HG02642 (cell line): ENCODE measurements at regions not wholly inside any gene's neighbourhood (a gene's known extent, or its start where the extent isn't known, plus 50 kb on each side); places are given as distances from the start of the nearest gene placed in this dataset.

Experiments
- ATAC-seq: cut with Tn5 transposase; IDR thresholded peaks from one replicate; pipeline ENCODE4 v1.9.1; 2021; ENCODE audit warnings: mild to moderate bottlenecking; ENCODE audit not compliant: unreplicated experiment, poor library complexity

DNA sequence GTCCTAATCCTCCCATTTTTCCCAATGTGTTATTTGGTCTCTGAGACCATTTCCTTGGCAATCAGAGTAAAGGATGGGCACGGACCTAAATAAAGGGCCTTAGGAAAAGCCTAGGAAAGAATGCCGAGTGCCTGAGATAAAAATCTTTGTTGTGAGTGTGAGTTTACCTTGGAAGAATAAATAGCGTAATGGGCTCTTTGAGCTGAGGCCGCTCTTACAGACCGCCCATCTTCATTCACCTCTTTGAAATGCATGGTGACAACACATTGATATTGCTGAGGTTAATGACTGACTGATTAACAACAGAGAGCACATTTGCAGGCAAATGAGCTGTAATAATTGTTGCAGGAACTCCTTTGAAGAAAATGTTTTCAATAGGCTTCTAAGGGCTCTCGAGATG is 1967.1 kb upstream of the WWC1 start:
- no peak for ATAC-seq

DNA sequence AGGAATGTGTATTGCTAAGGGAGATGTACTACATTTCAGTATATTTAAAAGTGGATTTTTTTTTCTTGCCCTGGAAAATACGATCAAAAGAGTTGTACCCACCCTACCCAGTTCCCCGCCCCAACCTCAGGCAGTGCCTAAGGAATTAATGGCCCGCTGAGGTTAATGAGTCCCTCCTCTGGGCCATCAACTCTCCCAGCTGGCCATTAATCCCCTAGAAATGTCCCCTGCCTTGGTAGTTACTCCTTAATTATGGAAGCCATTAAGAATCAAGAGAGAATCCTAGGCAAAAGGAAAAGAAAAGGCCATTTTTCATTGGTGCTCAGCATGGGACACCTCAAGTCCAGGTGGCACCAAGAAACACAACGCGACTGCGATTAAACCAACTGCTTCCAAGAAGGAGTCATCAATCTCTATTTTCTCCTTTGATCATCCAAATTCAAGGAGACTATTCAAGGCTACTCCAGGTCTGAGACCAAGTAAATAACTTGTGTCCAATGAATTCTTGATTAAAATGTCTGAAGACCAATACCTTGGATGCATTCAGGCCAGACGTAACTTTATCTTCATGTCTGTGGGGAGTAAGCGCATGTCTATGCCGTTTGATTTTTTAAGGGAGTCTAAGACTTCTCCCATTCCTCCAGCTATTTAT is 1962.2 kb upstream of the WWC1 start:
- ATAC-seq, result no peak

DNA sequence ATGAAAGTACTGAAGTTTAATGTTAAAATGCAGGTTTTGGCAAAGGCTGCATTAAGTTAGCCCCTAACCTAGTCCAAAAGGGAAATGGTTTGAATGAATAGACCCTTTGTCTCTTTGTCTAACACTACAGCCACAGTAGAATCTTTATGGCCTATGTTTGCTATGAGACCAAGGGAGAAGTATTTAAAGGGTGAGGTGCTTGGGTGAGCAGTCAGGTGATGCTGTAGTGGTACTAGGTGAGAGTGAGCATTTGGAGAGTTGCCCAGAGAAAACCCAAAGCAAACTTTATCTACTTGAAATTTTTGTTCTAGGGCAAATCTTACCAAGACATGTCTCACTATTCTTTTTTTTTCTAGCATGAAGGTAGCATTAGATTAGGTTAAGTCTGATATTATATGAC is 1961.4 kb upstream of the WWC1 start:
- no peak for ATAC-seq

DNA sequence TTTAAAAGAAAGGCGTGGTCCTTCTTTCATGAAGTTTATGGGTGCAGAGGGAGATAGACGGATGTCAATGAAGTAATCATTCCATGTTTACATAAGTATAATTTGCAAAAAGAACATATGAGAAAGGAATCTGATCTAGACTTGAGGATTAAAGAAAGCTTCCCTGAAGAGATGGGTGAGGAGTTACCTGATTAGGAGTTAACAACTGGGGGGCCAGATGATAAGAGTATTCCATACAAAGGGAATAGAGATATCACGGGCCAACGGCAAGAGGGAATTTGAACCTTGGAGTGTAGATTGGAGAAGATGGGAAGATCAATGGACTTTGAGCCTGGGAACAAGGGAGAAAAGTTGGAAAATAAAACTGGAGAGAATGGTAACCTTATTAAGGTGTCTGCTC is 1959.9 kb upstream of the WWC1 start:
- ATAC-seq, result no peak

DNA sequence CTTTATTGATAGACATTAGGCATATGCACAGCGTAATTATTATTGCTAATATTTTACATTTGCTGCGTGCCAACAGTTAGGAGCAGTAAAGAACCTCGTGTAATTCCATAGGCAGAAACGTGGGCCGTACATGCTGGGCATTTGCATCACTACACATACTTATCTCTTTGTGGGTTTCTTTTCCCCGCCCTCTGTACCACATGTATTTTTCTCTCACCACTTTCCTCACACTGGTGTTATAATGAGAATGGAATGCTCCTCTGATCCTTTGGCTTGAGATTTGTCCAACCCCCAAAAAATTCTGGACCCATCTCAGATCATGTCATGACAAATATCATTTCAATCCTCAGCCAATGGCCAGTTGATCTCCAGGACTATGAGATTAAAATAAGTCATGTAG is 1952.6 kb upstream of the WWC1 start:
- no peak for ATAC-seq

DNA sequence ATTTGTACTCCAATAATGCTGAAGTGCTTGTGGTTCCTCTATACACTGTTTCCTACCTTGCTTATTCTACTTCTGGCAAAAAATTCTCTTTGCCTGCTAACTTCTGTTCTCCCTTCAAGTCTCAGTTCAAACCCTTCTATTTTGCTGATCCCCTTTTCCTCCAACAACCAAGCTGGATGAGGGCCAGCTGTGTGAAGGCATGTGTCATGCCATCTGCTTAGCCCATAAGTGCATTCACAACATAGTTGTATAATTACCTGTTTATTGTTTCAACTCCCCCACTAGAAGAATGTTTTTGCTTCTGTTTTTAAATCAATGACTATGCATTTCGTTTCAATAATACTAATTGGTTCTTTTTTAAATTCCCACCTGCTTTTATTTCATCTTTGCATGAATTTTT is 1951.4 kb upstream of the WWC1 start:
- no peak for ATAC-seq

DNA sequence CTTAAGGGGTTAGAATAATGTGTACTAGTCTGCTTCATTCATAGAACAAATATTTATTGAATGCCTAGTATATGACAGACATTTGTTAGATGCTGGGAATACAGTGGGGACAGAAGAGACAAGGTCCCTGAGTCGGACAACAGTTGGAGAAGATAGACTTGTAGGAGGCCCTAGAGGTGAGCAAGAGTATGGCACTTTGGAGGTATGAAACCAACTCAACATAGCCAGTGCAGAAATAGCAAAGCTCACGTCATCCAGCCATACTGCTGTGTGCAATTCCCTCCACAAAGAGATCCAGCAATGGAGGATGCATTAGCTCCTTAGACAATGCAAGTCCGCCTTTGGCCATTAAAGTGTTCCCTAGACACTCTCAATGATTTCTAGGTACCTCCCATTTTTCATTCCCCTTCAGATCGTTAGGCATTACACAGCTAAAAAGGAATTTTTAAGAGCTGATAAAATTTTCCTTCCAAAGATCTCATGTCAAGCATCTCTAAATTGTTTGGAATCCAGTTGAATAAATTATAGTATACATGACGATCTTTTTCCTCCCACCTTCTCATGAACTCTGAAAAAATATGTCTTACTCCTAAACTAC is 1949.6 kb upstream of the WWC1 start:
- ATAC-seq, result no peak

DNA sequence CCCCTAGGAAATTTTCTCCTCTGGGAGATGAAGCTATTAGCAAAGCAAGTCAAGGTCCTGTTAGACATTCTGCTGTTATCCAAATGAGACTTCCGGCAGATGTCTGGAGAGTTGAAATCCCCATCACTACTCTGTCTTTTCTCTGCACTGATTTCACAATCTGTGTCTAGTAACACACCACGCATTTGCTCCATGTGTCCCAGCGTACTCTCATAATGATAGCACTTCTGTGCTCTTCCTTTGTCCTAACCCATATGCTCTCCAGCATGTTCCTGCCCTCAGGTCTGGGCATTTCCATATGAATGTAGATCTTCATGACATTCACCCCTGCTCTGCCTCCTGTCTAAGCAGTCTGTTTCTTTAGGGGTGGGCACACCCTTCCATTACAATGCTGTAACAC is 1949.0 kb upstream of the WWC1 start:
- no peak for ATAC-seq

DNA sequence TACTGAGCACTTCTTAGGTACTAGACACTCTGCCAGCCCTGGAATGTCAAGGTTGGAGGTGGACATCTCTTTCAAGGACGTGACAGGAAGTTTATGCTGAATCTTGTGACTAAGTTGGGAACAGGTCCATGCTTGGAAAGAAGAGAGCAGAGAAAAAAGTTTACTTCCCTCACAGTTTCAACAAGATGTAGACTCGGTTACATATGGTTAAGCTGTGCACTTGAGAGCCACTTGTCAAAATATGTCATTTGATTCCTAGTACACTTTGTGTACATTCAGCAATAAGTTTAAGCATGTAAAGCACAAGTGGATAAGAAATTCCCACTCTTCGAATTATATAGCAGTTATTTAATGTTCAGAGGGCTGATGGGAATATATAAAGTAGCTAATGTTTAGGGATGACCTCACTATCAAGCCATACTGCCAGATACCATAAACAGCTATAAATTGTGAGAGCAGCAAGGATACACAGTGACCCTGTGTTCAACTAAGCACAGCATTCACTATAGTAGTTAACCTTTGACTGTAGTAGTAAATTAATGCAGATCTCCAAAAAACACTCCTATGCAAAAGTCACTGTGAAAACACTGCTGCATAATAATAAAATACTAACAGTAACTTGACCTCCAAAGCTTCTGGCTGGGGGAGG is 1944.6 kb upstream of the WWC1 start:
- ATAC-seq, result no peak

DNA sequence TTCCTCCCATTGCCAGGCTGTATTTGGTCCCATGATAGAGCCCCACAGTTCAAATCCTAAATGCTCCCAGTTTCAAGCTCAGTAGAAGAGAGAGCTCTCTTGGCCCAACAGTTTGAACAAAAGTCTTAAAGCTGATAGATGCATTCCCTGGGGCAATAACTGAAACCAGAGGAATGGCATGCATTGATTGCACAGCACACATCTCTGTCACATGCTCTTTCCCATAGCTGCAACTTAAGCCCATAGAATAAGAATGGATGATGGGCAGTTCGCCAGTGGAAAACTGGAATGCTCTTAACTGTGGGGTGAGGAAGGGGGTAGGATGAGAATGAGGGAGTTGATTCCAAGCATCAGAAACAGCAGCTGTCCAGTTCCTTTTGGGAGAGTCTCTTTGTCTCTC is 1942.4 kb upstream of the WWC1 start:
- no peak for ATAC-seq

DNA sequence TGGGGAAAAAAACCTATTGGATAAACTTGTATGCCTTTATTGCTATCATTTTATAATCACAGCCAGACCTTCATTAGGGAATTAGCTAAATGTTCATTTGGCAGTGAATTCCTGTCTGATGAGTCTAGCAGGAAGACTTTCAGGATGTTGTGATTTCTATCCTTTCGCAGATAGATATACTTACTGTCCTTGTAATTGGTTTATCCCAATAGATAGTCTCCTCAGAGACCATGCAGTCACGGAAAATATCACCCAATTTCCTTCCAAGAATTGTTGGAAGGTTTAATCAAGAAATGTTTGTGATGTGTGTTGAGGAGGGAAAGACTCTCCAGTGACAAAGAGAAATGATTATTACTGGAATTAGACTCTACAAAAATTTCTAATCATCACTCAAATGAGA is 1937.9 kb upstream of the WWC1 start:
- no peak for ATAC-seq

DNA sequence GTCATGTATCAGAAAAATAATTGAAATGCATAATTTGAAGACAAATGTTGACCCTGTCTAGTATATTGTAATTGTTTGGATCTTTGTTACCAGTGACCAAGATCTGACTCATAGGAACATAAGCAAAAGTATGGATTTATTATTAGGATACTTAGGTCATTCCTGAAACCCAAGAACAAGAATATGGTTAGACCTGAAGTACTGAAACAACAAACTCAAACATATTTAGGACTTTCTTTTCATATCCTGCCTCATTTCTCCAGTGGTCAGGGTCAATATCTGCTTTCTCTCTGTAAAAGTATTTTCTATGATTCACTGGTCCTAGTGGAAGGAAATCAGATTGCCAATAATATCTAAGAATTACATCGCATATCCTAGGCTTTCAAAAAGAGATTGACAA is 1937.1 kb upstream of the WWC1 start:
- no peak for ATAC-seq

DNA sequence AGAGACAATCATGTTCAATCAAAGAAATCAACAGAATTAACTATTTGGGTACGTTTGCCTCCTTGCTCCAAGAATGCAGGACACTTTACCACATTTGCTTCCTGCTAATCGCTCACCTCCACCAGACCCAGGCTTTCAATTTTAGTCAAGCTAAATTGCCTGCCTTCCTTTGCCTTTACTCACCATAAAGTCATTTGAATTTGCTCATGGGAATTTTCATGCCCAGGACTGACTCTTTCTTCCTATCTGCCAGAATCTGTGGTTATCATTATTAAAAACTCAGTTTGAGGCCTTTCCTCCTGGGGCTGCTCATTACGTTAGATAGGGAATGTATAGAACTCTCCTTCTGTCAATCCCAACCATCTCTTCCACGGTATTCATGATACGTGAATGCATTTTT is 1935.3 kb upstream of the WWC1 start:
- no peak for ATAC-seq

DNA sequence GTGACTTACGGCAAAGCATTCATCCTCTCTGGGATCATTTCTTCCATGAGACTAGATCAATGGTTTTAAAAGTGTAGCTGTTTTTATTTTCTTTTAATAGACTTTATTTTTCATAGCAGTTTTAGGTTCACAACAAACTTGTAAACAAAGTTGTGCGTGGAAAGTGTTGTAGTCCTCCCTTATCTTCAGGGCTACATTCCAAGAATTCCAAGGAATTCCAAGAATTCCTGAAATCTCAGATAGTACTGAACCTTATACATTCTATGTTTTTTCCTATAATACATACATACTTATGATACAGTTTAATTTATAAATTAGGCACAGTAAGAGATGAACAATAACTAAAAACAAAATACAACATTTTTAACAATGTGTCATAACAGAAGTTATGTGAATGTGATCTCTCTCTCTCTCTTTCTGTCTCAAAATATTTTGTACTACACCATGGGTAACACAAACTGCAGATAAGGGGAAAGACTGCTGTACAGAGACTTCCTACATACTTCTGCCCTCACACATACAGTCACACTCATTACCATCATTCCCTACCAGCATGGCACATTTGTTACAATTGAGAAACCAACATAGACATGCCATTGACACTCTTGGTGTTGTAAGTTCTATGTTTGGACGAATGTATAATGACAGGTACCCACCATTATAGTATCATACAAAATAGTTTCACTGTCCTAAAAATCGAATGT is 1933.2 kb upstream of the WWC1 start:
- ATAC-seq, result no peak

DNA sequence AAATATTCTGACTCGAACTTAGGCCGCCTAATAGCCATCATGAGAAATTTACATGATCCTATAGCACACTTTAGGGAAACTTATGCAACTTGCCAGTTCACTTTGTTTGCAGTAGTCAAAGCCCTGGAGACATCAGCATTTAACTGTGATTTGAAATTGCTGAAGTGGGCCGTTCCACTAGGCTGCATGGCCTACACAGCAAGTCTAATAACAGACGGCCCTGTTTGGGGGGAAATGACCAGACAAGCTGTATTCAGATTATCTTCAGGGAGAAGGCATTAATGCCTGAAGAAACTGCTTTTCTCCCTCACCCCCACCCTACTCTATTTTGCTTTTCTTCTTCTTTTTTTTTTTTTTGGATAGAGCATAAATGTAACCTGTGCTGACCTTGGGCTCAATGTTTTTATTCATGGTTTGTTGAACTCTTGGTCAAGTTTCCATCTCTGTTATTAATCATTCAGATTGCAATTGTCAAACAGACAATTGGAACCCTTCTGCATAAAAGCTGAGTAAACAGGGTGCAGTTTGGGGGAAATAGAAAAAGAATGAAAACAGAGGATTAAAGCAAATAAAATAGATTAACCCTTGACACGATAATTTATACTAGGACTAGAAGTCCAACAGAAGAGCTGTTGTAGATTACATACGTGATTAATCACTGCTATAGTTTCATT is 1928.2 kb upstream of the WWC1 start:
- ATAC-seq, result no peak

DNA sequence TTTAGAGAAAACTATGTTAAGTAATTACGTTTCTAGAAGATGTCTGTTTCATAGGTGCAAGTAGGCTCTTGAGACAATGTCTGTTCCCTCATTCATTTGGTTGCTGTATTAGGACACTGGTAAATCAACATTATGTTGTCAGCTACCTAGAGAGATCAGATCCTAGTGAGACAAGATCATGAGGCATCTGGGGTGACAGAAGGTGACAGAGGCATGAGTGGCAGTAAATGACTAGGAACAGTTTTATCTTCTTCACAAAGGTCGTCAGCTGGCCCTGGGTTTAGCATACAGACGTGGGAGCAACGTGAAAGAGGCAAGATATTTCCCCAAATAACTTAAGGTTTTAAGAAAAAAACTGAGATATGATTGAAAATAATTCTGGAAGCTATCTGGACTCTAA is 1926.3 kb upstream of the WWC1 start:
- ATAC-seq, result no peak

DNA sequence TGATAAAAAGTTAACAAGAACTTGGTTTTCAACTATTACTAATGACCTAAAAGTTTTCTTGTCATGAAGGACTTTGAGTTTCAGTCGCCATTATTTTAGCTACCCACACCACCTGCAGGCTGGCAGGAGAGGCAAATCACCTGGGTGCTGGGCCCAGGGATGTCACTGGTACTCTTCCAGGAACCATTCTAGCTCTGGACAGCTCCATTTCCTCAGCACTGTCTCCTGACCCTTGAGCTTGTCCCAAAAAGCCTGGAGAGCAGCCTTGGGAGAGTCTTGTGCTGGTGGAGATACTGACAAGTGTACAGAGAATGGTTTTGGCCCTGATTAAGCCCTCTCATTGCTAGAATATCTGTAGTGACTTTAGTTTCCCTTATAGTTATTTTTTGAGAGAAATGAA is 1924.1 kb upstream of the WWC1 start:
- ATAC-seq, result no peak

DNA sequence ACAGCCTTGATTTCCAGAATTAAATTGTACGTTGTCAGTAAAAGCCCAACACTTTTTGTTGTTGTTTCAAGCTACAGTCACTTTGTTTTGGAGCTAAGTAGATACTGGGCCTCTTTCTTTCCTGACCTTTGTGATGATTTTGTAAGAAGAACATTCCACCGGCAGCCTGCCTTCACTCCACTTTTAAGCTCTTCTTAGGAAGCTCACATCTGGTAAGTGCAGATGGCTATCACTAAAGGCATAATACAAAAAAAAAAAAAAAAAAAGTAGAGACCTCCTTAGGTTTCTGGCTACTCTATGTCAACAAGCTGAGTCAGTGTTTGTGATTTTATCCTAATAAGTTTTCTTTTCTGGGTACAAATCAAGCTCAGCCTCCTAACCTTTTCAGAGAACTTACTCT is 1922.1 kb upstream of the WWC1 start:
- ATAC-seq, result no peak

DNA sequence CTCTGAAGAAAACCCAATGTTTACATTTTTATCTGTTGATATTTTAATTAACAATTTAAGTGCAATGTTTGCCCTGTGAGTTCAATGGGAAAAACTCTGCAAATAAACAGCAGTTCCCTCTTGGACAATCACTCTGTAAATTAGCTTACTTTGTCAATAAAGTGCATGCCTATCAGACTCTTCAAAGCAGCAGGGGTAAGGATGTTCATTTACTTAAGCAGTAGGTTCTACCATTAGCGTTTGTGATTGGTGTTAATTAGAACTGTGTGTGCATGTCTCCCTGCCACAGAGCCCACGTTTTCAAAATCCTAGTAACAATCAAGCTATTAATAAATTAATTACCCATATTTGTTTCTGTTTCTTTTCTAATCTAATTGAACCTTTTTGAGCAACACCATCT is 1921.6 kb upstream of the WWC1 start:
- ATAC-seq, result no peak

DNA sequence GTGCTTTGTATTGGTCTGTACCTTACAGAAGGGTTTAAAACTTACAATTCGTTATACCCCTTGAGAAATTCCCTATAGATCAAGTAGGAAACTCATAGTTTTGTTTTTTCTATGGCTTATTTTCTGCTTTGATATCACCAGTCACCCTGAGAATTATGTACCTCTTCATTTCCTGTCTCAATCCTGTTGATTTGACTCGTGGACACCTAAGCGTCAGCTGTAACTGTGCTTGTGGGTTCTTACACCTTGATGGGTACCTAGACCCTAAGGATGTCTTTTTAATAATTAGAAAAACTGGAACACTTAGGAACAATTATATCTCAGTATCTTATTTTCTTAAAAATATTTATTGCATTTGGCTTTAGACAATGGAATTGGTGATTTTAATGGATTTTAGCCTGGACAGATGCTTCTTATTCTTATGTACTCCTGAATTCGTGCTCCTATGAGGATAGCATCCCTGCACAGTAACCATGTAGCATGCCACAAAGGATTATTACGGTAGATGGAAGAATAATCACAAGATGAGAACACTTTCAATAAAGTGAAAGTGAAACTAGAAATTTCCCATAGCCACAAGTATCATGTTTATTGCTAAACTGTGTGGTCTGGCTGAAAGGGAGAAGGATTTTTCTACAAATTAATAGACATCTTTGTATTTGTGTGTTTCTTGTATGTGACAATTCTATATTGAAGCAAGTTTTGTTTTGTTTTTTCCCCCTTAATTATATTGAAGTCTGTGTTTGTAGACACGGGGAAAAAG is 1920.3 kb upstream of the WWC1 start:
- ATAC-seq, result no peak
